ENCODE measurements at regions not wholly inside any gene's neighbourhood (a gene's known extent, or its start where the extent isn't known, plus 50 kb on each side); places are given as distances from the start of the nearest gene placed in this dataset.

DNA sequence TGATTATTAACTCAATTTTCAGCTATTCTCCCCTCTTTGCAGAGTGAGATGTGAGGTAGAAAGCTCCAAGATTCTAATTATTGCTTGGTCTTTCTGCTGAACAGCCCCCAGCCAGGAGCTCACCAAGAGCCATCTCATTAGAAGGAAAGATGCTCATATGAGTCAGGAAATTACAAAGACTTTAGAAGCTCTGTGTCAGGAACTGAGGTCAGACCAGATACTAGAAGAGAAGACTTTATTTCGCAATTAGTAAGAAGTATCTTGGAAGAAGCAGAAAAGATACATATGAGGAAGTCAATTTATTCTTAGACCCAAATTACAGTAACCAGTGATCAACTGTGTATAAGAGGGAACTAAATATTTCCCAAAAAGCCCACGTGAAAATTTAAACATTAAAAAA, 626.9 kb downstream of the ZWINT start:
- TF ChIP-seq, protein P1, sequence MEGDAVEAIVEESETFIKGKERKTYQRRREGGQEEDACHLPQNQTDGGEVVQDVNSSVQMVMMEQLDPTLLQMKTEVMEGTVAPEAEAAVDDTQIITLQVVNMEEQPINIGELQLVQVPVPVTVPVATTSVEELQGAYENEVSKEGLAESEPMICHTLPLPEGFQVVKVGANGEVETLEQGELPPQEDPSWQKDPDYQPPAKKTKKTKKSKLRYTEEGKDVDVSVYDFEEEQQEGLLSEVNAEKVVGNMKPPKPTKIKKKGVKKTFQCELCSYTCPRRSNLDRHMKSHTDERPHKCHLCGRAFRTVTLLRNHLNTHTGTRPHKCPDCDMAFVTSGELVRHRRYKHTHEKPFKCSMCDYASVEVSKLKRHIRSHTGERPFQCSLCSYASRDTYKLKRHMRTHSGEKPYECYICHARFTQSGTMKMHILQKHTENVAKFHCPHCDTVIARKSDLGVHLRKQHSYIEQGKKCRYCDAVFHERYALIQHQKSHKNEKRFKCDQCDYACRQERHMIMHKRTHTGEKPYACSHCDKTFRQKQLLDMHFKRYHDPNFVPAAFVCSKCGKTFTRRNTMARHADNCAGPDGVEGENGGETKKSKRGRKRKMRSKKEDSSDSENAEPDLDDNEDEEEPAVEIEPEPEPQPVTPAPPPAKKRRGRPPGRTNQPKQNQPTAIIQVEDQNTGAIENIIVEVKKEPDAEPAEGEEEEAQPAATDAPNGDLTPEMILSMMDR (IDR thresholded peaks at IDR 0.05), result no peak
- no peak for TF ChIP-seq POLR2A (IDR thresholded peaks at IDR 0.05)

Measured in vagina (tissue), 2 donors.